ENCODE measurements at regions not wholly inside any gene's neighbourhood (a gene's known extent, or its start where the extent isn't known, plus 50 kb on each side); places are given as distances from the start of the nearest gene placed in this dataset.

- no peak for TF ChIP-seq POLR2A (IDR thresholded peaks at IDR 0.05; ENCODE audit: low read length)
- TF ChIP-seq GATA1 (IDR thresholded peaks at IDR 0.05; ENCODE audit: low read depth, low read length), result no peak
Observed at GRCh38 chr11:30150425-30150824, 80.4 kb upstream of the FSHB start.

Data from erythroblast (primary cell).